Breast epithelium (tissue), 4 donors: ENCODE measurements at regions not wholly inside any gene's neighbourhood (a gene's known extent, or its start where the extent isn't known, plus 50 kb on each side); places are given as distances from the start of the nearest gene placed in this dataset.

Experiments used
- DNase-seq, 2 donors: peaks; one replicate each; pipeline ENCODE4 v3.0.0-alpha.2; 2019; ENCODE audit warnings: low spot score in 2 of 2
- H3K27ac ChIP-seq, 2 donors: fragments of 200-600 bp; sonication (generic) in 1 of 2; one replicate each; pipeline ENCODE4 v1.5.1; 2016 to 2019; ENCODE audit warnings: mild to moderate bottlenecking in 1 of 2
- H3K27me3 ChIP-seq, 2 donors: fragments of 200-600 bp; sonication (generic) in 1 of 2; one replicate each; pipeline versions ENCODE4 v1.5.1 to v1.6.0; 2017 to 2019; ENCODE audit warnings: control low read depth in 1 of 2, mild to moderate bottlenecking in 1 of 2
- H3K36me3 ChIP-seq: fragments of 200-600 bp; one replicate; pipeline ENCODE4 v1.5.1; 2019
- H3K4me1 ChIP-seq, 2 donors: fragments of 200-600 bp; sonication (generic); one replicate each; pipeline ENCODE4 v1.5.1; 2016 to 2019; ENCODE audit warnings: control low read depth in 1 of 2
- H3K4me3 ChIP-seq, 3 donors: fragments of 200-600 bp; sonication (generic); 1 replicate in 2 of 3; 2 replicates in 1 of 3; pipeline ENCODE4 v1.5.1; 2016 to 2019; ENCODE audit warnings: mild to moderate bottlenecking in 3 of 3, moderate library complexity in 2 of 3
- H3K9me3 ChIP-seq, 2 donors: fragments of 200-600 bp; sonication (generic) in 1 of 2; one replicate each; pipeline ENCODE4 v1.5.1; 2016 to 2019; ENCODE audit warnings: control low read depth in 1 of 2
- CTCF ChIP-seq, 3 donors: fragments of 450-650 bp; IDR thresholded peaks; one replicate each; pipeline ENCODE4 v1.5.1; 2016 to 2017; ENCODE audit warnings: antibody characterized with exemption in 3 of 3, mild to moderate bottlenecking in 3 of 3, moderate library complexity in 3 of 3
- POLR2A ChIP-seq: fragments of 450-650 bp; IDR thresholded peaks from one replicate; pipeline ENCODE4 v1.6.1; 2016; ENCODE audit warnings: antibody characterized with exemption, mild to moderate bottlenecking, moderate library complexity
- POLR2AphosphoS5 ChIP-seq, 3 donors: sonication (generic); formaldehyde crosslinking; IDR thresholded peaks; one replicate each; pipeline ENCODE4 v1.6.1; 2017; ENCODE audit warnings: antibody characterized with exemption in 3 of 3
- intact Hi-C: fragments of 100-400 bp; cut with DNase I; formaldehyde crosslinking; loops from one replicate; pipeline ENCODE4 v1.15.1; 2023; ENCODE audit warnings: low total_unique reads

GRCh38 chr13:65894049-65894448 is 1336.1 kb downstream of the PCDH9 start:
- no peaks in the 10 kb centered on the region for H3K27me3 ChIP-seq
- DNase-seq: no peak
- no peaks in the 10 kb centered on the region for H3K4me1 ChIP-seq
- TF ChIP-seq CTCF (IDR thresholded peaks at IDR 0.05): no peak
- no peak for TF ChIP-seq POLR2AphosphoS5 (IDR thresholded peaks at IDR 0.05)
- no peak for TF ChIP-seq POLR2A
- H3K9me3 ChIP-seq: no peaks in the 10 kb centered on the region
- intact Hi-C loops: no loop called here
- no peak overlapping the region for H3K4me3 ChIP-seq
- H3K27ac ChIP-seq: no peak overlapping the region
- H3K36me3 ChIP-seq: no peaks in the 10 kb centered on the region

DNA sequence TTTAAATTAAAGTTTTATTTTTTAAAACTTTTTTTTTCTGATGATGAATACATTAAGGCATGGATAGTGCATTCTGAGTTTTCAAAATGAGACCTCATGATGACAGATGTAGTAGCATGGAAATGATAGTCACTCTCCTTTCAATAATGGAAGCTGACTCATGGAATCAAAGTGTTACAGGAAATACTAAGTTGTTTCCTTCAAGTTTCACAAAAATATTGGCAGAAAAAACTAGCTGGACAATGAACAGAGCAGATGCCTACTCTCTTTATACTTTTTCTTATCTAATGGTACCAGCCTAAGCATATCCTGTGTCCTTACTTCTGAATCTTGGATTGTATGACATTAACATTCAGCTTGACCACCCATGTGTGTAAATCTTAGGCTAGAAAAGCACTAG is 1337.3 kb downstream of the PCDH9 start:
- Histone ChIP-seq H3K9me3 (no peaks in the 10 kb centered on the region), H3K4me1 (no peaks in the 10 kb centered on the region), H3K4me3 (no peak overlapping the region), H3K36me3 (no peaks in the 10 kb centered on the region), H3K27me3 (no peaks in the 10 kb centered on the region), H3K27ac (no peak overlapping the region)
- DNase-seq: no peak
- intact Hi-C loops: no loop called here
- TF ChIP-seq POLR2AphosphoS5 (IDR thresholded peaks at IDR 0.05) (no peak), POLR2A (no peak), CTCF (IDR thresholded peaks at IDR 0.05) (no peak)

DNA sequence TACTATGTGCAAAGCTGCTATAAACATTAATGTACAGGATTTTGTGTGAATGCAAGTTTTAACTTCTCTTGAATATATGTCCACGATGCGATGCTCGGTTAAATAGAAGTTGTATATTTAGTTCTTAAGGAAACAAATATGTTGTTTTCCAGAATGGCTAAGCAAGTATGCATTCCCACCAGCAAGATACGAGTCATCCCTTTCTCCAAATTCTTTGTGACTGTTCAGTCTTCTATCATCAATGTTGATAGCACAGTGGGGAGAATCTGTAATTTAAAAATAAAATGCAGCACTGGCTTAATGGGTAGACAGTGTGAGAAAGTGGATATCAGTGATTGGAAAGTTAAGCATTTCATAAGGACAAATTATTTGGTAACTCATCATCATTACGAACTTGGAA is 1340.8 kb downstream of the PCDH9 start:
- Histone ChIP-seq H3K4me1 (no peaks in the 10 kb centered on the region), H3K36me3 (no peaks in the 10 kb centered on the region), H3K9me3 (no peaks in the 10 kb centered on the region), H3K27ac (no peak overlapping the region), H3K27me3 (no peaks in the 10 kb centered on the region), H3K4me3 (no peak overlapping the region)
- DNase-seq: no peak
- TF ChIP-seq POLR2AphosphoS5 (IDR thresholded peaks at IDR 0.05) (no peak), POLR2A (no peak), CTCF (IDR thresholded peaks at IDR 0.05) (no peak)
- intact Hi-C loops: no loop called here

GRCh38 chr13:65882810-65883209 is 1347.3 kb downstream of the PCDH9 start:
- DNase-seq: no peak
- TF ChIP-seq POLR2AphosphoS5 (IDR thresholded peaks at IDR 0.05): no peak
- TF ChIP-seq POLR2A: no peak
- no peak for TF ChIP-seq CTCF (IDR thresholded peaks at IDR 0.05)
- intact Hi-C loops: no loop called here
- H3K27ac ChIP-seq: no peak overlapping the region
- no peaks in the 10 kb centered on the region for H3K36me3 ChIP-seq
- no peak overlapping the region for H3K4me3 ChIP-seq
- no peaks in the 10 kb centered on the region for H3K27me3 ChIP-seq
- no peaks in the 10 kb centered on the region for H3K9me3 ChIP-seq
- H3K4me1 ChIP-seq: no peaks in the 10 kb centered on the region

DNA sequence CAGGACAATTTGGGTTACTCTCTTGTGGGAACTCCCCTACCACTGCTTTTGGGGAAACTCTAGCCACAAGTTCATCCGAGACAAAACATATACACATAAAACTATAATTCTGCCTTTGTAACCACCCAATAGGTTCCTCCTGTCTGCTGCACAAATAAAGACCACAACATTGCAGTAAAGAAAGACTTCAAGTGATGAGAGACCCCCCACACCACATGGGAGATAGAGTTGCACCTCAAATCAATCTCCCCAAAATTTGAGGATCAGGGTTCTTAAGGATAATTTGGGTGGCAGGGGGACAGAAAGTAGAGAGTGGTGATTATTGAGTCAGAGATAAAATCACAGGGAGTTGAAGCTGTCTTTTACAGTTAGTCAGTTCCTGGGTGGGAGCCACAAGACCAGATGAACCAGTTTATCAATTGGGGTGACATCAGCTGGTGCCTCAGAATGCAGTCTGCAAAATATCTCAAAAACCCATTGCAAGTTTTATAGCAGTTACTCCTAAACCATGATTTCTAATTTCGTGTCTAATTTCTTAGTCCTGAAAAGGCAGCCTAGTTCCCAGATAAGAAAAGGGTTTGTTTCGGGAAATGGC is 1348.5 kb downstream of the PCDH9 start:
- H3K4me3 ChIP-seq: no peak overlapping the region
- intact Hi-C loops: no loop called here
- no peaks in the 10 kb centered on the region for H3K27me3 ChIP-seq
- no peak for DNase-seq
- no peaks in the 10 kb centered on the region for H3K4me1 ChIP-seq
- TF ChIP-seq CTCF (IDR thresholded peaks at IDR 0.05) (no peak), POLR2AphosphoS5 (IDR thresholded peaks at IDR 0.05) (no peak), POLR2A (no peak)
- H3K9me3 ChIP-seq: no peaks in the 10 kb centered on the region
- H3K36me3 ChIP-seq: no peaks in the 10 kb centered on the region
- no peak overlapping the region for H3K27ac ChIP-seq
